NAMALWA (cell line): ENCODE measurements at regions not wholly inside any gene's neighbourhood (a gene's known extent, or its start where the extent isn't known, plus 50 kb on each side); places are given as distances from the start of the nearest gene placed in this dataset.
"Not testable (repeated sequence)": the region's sequence is repeated elsewhere in the genome, so short reads cannot be mapped to it uniquely, and the experiment has no call there.

Experiments
- DNase-seq: peaks from one replicate; pipeline ENCODE4 v3.0.0-alpha.2; 2015; ENCODE audit warnings: low spot score

DNA sequence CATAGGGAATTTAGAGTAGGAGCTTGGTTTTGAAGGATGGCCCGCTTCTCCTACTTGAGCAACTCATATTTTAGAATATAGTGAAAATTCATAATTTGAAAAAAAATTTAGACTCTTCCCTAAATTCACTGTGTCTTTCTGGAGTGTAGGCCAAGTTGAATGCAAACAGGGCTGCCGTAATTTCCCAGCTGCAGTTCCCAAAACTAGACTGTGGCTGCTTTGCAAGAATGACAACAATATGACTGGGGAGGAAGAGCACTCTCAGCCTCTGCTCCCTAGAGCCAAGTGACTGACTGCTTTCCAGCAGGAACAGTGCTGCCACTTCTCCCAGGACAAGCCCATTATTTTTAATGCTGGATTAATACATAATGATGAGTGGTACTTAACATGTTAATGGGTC, 209.0 kb downstream of the RHOU start:
- no peak for DNase-seq

DNA sequence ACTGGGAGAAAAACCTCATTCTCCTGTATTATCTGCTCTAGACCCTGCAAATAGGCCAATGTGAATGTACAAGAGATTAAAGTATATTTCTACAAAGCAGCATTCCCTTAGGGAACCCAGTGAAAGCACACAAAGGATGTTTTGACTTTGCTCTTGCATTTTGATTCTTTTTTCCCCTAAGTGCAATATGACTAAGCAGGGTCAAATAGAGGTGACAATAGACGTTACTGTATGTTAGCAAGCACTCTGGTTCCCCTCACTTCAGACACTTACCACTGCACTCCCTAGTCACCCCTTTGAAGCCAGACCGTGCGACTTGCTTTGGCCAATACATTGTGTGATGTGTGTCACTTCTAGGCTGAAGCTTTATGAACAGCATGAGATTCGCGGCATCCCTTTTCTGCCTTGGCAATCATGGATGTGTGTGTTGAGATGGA, 209.7 kb downstream of the RHOU start:
- no peak for DNase-seq

DNA sequence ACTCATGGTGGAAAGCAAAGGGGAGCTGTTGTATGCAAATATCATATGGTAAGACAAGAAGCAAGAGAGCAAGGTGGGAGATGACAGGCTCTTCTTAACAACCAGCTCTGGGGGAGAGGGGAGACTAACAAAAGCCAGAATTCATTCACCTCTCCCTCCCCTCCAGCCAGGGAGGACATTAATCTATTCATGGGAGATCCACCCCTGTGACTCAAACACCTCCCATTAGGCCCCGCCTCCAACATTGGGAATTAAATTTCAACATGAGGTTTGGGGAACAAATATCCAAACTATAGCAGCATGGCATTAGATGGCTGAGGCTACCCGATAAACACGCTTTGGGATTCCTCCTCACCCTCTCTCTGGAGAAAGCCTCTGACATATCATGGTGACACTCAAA, 210.6 kb downstream of the RHOU start:
- DNase-seq: no peak

DNA sequence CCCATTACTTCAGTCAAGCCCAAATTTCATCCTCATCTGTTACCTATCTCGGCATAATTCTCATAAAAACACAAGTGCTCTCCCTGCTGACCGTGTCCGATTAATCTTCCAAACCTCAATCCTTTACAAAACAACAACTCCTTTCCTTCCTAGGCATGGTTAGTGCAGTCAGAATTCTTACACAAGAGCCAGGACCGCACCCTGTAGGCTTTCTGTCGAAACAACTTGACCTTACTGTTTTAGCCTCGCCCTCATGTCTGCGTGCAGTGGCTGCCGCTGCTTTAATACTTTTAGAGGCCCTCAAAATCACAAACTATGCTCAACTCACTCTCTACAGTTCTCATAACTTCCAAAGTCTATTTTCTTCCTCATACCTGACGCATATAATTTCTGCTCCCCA, 214.3 kb downstream of the RHOU start:
- DNase-seq: not testable (repeated sequence)

DNA sequence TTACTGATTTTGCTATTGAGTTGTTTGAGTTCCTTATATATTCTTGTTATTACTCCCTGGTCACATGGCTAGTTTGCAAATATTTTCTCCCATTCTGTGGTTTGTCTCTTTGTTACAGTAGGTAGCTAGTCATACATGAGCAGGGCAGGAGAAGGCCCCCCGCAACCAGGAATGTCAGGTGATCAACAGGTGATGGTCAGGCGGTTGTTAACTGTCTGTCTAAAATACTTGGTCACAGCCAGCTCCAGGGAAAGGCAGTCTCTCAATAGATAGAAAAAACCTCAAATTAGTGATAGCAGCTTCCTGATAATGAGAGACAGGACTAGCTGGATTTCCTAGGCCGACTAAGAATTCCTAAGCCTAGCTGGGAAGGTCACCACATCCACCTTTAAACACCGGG, 217.9 kb downstream of the RHOU start:
- no peak for DNase-seq

DNA sequence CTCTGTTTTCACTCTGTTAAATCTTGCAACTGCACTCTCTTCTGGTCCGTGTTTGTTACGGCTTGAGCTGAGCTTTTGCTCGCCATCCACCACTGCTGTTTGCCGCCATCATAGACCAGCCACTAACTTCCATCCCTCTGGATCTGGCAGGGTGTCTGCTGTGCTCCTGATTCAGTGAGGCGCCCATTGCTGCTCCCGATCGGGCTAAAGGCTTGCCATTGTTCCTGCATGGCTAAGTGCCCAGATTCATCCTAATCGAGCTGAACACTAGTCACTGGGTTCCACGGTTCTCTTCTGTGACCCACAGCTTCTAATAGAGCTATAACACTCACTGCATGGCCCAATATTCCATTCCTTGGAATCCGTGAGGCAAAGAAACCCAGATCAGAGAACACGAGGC, 218.5 kb downstream of the RHOU start:
- DNase-seq: not testable (repeated sequence)

DNA sequence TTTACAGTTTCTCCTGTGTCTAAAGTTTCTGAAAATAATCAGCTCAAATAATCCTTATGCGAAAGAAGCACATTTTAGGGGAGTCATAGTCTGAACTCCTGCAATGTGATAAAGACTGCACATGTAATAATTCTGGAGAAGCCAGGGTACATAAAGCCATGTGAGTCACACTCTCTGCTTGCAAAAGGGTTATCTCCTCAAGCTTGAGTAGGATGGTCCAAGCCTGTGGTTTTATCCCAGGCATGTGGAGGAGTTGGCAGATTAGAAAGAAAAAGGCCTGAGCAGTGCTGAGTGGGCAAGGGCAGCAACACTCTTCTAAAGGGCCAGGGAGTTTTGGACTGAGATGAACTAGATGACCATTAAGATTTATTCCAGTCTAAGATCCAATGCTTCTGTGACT, 220.4 kb downstream of the RHOU start:
- no peak for DNase-seq

DNA sequence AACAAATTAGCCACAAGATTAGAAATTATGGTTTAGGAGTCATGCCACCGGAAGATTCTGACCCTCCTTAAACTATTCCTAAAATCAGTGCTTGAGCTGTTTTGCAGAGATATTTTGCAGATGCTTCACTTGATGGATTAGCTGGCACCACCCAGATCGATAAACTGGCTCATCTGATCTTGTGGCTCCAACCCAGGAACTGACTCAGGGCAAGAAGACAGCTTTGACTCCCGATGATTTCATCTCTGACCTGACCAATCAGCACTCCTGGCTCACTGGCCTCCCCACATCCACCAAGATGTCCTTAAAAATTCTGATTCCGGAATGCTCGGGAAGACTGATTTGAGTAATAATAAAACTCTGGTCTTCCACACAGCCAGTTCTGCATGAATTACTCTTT, 221.6 kb downstream of the RHOU start:
- no peak for DNase-seq

DNA sequence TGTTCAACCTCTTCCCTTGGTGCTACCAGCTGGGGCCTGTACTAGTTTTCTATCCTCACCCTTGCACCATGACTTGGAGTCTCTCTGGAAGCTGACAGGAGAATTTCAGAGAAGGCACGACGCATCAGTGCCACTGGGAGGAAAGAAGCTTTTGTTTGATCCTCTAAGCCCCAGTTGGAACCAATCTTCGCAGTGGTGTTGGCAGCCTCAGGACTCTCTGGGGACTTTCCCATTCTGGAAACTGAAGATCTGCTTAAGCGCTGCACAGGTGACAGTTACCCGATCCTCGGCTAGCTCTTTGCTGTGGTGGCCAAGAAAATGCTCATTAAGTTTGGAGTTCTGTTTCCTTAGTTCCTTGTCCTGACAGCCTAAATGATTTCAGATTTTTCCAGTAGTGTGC, 222.3 kb downstream of the RHOU start:
- DNase-seq: no peak

DNA sequence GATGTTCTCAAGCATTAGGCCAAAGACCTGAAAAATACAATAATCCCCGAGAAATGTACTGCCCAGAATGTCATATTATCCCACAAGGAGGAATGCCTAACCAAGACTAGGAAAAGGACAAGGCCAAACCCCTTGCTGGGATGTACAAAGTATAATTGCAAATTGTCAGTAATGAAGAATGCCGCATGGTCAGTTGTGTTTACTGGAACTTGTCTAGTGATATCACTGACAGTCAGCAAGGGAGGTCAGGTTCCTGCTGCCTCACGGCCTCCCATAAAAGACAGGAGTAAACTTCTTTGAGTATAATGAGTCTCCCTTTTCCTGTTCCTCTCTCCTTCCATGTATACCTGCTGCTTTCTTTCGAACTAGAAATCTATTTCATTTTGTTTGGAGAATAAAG, 222.8 kb downstream of the RHOU start:
- DNase-seq: no peak

DNA sequence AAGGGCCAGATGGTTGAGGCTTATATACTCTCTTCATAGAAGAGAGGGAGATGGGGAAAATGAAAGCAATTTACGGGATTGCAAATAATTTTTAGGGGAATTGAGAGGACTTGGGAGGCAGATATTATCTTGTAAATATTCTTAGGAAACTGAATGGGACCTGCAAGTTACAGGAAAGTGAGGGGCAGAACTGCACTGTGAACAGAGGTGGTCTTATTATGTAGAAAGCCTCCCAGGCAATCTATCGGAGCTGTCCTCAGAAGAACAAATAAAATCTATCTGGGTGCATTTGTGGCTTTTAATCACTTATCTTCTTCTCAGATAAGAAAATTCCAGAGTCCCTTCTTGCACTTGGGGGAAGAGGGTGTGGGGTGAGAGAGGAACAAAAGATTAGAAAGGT, 223.5 kb downstream of the RHOU start:
- no peak for DNase-seq

DNA sequence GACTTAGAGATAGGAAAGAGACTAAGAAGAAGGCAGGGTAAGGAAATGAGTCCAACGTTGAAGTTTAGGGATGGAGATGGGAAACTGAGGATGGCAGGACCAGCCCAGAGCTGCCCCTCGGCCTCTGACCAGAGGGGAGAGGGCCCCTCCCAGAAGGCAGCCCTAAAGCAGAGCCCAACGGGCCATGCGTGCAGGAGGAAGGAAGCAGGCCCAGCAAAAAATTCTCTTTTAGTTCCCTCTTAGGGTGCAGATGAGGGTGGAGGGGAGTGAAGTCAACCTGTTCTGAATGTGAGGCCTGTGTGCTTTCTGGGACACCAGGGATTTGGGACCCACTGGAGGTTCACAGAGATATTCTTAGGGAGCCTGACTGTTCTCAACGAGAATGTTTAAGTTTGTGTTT, 225.4 kb downstream of the RHOU start:
- no peak for DNase-seq

DNA sequence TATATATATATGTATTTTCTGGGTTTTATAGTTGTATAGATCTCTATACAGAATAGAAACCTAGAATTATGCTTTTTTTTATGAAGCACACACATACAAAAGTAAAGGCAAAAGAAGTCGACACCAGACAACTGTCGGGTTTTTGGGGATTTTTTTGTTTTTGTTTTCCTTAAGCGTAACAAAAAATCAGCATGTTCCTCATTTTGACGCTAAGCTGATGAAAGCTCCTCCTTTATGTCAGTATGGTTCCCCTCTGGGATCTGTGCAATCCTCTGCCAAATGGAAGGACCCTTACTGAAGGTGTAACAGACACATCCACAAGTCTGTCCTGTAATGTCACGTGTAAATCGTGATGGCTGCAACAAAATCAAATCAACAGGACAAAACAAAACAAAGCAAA, 226.2 kb downstream of the RHOU start:
- DNase-seq: no peak

DNA sequence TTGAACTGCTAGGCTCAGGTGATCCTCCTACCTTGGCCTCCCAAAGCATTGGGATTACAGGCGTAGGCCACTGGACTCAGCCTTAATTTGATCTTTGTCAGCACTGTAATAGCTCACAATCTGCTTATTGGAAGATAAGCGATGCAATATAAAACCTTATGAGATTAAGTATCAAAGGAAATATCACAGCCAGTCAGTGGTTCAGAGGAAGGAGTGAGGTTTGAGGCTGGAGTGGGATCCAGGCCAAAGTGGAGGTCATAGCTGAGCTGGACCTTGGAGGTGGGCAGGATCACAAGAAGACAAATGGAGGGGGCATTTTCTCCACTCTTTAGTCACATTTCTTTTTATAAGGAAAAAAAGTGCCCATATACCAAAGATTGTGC, 228.5 kb downstream of the RHOU start:
- DNase-seq: no peak

DNA sequence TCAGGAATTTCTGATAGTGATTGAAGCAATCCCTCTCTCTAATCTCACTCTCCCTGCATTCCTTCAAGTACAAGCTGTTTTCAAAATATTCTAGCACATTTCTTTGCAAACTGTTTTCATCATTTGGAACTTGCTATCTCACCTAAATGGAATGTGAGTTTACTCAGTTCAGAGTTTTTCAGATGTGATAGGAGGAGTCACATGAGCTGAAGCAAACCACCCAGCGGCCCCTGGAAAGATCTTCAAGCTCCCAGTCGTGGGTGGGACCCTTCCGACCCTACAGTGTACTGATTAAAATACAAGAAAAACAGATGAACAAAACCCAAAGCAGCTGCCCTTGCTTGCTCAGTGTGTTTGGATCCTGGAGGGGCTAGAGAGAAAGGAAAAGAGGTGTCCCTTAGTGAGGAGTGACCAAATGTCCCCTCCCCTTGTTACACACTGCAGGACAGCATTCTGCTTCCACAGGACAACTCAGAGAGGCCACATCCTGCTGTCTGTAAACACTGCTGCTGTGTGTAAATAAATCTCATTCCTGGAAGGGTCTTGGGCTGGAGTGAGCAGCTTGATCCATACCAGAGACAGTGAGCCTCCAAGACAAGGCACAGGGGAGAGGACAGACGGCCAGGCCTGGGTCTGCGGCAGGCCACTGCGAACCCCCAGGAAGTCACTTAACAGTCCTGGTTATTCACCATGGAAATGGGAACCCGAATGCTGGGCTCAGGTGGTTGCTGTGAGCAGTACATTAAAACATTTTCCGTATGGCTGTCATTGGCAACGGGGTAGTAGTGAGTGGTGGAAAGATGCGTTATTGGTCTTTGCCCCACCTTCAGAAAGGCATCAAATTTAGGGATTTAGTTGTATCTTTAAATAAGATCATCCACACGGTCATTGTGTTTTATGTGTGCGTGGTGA, 229.2 kb downstream of the RHOU start:
- no peak for DNase-seq

DNA sequence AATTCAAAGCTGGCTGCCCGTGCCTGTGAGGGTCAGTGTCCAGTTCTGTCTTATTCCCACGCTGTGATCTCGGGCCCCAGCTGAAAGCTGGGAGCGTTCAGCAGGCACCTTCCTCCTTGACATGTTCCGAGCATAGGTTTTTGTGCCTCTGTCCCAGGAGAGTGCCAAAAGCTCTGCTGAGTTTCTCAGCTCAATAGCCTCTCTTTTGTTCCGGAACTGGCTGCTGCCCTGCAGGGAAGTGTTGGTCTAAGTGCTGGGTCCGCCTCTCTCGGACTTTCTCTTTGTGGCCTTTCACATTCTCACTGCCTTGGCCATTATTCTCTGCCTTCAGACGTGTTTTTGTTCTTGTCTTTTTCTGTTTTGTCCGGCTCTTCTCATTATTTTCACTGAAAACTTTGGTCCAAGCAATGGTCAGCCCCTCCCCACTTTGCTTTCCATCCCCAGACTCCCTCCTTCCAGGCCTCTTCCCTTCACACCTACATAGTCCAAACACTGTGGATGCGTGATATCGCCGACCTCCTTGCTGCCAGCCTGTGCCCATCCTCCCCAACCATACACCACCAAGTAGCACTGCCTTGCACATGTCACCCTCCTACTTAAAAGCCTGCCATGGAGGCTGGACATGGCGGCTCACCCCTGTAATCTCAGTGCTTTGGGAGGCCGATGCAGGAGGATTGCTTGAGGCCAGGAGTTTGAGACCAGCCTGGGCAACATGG, 233.8 kb downstream of the RHOU start:
- DNase-seq: no peak

DNA sequence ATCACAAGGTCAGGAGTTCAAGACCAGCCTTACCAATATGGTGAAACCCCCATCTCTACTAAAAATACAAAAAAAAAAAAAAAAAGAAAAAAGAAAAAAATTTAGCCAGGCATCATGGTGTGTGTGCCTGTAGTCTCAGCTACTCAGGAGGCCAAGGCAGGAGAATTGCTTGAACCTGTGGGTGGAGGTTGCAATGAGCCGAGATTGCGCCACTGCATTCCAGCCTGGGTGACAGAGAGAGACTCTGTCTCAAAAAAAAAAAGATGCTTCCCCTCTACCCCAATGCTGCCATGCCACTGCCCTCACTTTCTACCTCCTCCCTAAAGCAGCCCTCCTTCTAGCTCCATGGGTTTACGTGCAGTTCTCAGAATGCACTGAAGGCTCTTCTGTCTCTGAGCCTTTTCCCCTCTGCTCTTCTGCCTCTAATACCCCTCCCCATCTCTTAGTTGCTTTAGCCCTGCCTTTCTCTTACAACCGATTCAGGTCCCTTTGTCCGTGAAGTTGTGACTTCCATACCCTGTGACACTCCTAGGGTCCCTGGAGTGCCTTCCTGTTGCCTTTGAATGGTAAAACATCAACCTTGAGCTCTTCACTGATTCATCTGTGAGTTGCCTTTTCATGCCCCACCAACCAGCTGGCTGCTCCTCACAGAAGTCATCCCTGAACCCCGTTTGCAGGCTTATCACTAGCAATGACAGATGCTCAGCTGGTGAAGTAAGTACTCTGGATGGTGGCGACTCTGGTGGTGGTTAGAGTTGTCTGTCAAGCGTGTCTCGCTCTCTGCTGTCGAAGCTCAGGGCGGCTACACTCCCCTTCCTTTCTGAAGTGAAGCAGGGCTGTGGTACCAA, 234.9 kb downstream of the RHOU start:
- no peak for DNase-seq

DNA sequence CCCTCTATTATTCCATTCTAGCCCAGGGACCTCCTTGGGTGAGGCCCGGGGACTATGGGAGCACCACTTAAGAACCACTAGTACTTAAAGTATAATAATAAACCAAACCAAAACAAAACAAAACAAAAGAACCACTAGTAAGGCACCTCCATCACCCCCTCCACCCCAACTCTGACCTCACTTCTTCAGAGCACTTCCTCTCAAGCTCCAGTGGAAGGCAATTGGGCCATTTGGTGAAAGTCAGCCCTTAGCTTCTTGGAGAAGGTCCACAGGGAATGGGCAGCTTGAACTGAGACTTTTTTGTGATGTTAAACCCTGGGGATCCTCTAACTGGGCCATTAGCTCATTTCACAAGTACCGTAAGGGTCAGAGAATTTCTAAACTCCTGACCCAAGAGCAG, 237.3 kb downstream of the RHOU start:
- DNase-seq: no peak

DNA sequence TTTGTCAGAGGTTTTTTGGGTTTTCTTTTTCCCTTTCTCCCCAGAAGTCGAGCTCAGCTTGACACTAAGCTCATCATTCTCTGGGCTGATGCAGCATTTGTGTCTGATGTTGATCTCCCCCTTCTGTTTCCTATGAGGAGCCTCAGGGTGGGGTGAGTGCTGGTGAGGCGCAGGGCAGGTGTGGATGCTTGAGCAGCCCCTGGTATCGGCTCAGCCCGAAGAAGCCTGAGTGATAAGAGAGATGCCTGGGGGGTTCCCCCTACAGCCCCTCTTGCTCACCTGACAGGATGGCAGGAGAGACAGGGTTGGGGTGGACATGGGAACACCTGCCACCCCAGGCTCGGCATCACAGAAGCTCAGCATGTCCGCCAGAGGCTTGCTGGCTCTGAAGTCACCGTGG, 239.0 kb downstream of the RHOU start:
- DNase-seq: no peak

DNA sequence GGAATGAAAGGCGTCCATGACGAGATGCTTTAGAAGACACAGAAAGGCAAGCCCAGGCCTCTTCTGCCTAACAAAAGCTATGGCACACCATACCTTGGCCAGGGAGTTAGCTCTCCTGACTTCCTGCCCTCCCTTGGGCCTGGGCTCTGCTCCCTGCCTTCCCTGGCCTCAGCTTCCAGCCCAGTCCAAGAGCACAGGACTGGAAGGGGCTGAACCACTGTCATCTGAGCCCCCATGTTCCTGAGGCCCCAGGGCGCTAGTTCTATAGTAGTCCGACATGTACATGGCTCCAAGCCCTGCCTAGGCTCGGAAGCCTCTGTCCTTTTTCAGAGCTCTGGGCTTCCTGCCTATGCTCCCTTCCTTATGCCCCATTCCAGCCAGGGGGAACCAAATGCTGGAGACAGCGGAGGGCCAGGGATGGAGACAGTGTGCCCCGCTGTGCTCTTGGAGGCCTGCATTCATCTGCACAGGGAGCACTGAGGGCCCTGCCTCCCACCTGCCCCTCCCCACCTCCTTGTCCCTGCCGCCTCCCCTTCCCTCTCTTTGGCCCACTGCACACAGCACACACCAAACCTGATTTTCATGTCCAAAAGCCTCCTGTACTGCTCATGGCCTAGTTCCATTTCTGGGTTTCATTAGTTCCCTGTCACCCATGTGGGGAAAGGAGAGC, 240.1 kb downstream of the RHOU start:
- no peak for DNase-seq

DNA sequence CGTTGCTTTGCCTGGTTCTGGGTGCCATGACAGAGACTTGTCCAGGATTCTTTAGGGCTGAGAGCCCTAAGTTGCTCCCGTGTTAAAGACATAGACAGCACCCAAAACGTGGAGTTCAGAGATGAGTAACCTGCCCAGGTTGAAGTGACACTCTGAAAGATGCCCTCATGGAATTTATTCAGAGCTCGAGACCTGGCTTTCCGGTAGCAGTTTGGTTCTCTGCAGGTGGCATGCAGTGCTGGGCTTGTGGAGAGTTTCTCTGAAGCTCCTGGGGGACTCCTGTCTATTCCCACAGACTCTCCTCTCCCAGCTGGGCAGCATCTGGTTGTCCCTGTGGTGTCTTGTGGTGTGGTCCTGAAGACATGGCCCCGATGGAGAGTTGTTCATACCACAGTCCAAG, 241.0 kb downstream of the RHOU start:
- DNase-seq: no peak

DNA sequence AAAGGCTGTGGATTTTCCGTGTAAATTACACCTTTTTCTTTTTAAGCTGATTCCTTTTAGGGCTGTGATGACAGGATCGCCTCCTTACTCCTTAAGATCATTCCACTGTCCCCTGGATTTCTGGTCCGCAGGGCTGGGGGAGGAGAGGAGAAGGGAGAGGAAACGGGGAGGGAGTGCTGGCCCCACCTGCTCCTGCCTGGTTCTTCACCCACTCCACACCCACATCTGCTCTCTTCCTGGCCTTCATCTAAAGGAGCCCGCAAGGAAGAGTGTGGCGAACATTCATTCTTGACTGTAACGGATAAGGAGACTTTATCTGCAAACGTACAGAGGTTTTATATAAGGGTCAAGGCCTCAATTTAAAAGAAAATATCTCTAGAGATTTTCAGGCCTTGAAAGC, 242.0 kb downstream of the RHOU start:
- DNase-seq: no peak
